ENCODE measurements at regions not wholly inside any gene's neighbourhood (a gene's known extent, or its start where the extent isn't known, plus 50 kb on each side); places are given as distances from the start of the nearest gene placed in this dataset.
"Not testable (repeated sequence)": the region's sequence is repeated elsewhere in the genome, so short reads cannot be mapped to it uniquely, and the experiment has no call there.

DNA sequence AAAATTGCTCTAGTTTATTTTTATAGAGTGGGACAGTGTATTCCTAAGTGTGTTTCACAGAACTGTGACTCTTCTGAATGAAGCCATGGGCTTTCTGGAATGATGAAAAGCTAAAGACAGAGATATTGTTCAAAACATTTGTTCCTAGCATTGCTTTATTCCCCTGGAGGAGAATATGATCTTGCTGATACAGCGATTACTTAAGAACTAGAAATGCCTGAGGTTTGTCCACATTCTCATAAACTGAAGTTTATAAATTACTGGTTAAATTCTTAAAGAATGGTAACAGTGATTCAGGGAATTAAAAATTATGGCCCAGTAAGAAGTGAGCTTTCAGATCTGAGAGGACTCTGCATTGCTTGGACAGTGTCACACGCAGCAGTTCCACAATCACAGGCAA is 690.3 kb downstream of the FAM181B start:
- no peak for FAIRE-seq

DNA sequence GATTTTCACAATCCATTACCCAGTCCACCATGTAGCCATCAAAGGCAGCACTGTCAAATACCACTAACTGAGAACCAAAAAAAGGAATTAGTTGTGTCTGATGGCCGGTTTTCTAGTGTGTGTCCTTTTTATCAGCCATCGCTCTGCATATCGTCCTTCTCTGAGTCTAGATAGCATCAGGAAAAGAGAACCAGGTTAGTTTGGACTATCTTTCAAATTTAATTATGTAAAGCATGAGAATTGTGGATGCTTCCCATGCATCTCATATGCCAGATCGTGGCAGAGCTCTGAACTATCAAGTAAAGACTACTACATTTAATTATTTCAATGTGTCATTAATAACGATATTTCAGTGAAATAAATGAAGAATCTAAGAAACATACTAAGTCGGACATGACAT is 691.9 kb downstream of the FAM181B start:
- no peak for FAIRE-seq

DNA sequence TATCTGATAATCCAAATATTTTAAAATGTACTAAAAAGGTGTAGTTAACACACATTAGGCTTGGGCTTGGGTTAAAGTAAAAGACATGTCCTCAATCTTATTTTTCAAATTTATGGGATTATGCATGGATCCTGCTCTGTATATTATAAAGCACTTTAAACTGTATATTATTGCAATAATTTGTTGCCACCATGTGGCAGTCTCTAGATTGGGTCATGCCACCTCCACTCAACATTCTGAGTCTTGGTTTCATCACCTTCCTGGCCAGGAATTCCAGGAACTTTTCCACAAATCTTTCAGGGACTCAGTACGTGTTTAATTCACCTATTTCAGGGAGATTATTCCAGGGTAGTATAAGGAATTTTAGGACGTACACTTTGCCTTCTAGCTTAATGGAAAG is 695.5 kb downstream of the FAM181B start:
- FAIRE-seq = no peak

DNA sequence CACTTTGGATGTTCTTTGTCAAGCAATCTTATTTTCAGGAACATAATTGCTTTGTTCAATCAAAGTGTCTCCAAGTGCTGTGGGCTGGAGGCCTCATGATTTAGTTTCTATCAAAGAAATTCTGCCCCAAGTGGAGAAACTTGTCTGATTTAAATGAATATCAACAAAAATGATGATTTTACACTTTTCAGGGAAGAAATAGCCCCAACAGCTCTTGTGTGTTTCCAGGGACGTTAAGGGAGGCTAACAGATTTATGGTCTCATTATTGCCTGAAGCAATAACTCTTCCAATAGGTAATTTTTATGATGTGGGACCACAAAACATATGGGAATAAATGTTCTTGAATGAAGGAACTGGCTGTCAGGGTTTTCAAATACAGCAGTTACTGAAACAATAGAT is 699.1 kb downstream of the FAM181B start:
- no peak for FAIRE-seq

DNA sequence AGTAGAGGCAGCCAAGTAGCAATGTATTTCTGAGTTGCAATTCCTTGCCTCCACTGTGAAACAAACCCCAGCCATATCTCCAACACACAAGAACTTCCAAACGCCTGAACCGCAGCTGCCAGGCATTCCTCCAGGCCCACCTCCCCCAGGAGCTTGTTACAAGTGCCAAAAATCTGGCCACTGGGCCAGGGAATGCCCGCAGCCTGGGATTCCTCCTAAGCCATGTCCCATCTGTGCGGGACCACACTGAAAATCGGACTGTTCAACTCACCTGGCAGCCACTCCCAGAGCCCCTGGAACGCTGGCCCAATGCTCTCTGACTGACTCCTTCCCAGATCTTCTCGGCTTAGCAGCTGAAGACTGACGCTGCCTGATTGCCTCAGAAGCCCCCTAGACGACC is 706.3 kb downstream of the FAM181B start:
- not testable (repeated sequence) for FAIRE-seq

DNA sequence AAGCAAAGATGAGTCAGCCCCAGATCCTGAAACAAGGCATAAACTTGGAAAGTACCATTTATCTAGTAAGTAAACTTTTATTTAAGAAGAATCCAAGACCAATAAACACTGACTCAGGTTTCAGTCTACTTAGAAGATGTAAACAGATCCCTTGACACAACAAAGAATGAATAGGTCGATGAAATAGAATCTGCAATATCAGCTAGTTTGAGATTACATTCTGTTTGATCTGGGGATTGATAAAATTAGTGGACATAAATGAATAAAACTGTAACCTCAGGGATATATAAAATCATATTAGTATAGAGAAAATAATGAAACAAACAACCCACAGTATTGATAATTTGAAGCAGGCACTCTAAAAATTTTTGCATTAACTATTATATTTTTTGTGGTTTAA is 708.9 kb downstream of the FAM181B start:
- no peak for FAIRE-seq

DNA sequence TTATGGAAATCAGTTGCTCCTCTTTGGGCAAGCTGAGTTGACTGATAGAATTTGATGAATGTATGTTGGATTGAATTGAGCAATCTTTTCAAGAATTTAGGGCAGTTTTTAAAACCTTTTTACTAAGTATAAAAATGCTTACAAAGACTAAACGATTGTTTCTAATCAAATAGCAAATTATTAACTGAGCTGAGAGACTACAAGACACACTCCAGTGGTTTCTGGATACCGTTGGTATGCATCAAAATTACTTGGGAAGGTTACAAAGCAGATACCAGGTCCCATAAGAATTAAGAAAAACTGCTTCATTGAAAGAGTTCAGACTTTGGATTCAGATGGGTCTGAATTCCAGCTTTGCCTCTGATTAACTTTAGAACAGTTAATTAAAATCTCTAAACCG is 721.4 kb downstream of the FAM181B start:
- no peak for FAIRE-seq

DNA sequence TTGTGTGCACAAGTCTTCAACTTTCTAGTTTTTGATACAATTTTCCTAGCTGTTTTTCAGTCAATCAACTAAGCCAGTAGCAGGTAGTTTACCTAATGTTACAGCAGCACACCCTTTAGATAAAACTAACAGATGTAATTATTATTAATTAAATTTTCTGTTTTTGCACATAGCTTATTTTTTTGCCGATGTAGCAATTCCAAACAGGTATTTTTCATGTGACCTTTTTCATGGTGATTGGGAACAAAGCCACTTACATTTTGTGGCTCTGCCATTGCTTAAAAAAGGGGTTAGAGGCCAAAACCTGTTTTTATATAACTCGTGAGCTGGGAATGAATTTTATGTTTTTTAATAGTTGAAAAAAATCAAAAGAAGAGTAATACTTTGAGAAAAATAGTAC is 724.5 kb downstream of the FAM181B start:
- FAIRE-seq = no peak

DNA sequence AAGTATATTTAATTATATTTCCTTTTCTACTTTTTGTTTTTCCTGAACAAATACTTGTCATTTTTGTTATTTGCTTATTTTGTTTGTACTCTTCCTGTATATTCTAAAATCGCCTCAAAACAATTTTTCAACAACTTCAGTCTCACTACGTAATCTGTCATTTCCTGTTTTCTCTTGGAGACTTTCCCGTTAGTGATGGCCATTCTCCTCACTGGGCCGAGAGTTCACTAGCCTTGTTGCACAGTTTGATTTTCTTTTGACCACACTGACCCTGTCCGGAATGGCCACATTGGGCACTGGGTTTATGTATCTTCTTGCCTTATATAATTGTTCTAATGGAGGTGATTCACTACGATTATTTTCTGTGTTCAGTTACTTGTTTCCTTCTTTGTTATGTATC is 726.1 kb downstream of the FAM181B start:
- no peak for FAIRE-seq

DNA sequence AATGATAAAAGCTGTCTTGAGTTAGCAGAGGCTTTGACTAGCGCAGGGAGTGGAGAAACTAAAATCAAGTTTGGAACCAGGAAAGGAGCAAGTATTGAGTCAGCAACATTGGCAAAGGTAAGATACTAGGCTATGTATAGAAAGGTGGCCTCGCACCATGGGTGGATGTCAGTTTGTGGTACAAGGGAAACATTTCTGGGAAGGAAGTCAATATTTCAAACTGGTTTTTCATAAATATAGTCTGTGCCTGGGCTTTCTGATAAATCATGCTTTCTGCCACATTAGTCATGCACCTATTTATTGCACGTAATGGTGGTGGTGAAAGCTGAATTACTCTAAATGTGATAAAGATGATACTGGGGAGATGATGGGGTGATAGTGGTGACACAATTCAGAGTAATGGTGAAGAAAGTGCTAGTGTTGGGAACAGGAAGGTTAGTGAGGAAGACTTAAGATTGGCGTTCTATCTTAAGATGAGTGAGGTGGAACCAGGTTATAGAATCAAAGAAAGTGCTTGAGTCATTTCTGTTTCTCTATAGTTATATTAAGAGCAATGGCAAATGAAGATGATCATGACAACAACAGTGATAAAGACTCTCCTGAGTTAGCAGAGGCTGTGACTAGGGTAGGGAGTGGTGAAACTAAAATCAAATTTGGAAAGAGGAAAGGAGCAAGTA is 729.0 kb downstream of the FAM181B start:
- no peak for FAIRE-seq

DNA sequence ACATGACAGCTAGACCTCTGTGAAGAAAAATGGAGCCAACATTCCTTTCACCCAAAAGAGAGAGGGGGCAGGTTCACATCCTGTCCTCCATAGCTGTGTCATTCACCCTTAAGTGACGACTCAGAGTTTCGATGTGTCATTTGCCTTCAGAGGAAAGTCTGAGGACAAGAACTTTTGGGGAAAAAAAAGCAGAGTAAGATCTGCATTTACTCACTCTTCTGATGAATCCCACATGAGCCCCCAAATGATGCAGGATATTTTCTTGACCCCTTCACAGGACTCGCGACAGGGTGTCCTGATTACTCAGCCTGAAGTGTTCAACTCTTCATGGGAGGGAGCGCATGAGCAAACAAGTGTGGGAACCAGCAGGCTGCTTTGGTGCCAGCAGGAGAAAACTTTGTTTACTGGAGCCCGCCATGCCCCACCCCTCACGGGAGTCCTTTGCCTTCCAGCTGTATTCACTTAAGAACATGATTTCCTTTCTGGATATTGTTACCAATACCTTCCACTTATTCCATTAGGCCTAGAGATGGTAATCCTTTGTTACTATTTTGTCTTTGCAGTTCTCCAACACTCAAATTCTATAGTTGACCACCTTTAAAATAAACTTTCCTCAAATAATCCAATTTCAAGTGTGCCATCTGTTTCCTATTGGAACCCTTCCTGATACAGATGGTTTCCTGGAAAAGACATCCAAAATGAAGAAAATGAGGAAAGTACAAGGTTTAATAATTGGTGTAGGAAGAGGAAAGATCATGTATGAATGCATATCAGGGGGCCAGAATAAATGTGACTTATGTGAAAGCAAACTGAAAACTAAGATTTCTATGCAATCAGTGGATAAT is 729.8 kb downstream of the FAM181B start:
- FAIRE-seq = no peak

DNA sequence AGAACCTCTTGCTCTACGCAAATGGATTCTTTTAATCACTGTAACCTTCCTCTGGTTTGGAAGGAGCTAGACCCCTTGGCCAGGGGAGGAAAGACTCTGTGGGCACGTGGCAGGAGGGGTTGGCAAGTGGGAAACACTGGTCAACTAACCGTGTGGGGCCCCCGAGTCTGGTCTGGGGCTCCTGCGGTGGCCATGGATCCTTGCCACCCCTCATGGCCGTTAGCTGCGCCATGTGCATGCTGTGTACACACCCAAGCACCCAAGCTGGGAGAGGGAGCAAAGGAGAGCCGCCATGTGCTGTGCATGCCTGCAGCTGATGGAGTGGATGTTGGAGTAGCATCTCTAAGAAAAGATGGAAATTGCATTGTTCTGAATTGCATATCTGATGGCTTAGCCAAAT is 730.6 kb downstream of the FAM181B start:
- FAIRE-seq = no peak

DNA sequence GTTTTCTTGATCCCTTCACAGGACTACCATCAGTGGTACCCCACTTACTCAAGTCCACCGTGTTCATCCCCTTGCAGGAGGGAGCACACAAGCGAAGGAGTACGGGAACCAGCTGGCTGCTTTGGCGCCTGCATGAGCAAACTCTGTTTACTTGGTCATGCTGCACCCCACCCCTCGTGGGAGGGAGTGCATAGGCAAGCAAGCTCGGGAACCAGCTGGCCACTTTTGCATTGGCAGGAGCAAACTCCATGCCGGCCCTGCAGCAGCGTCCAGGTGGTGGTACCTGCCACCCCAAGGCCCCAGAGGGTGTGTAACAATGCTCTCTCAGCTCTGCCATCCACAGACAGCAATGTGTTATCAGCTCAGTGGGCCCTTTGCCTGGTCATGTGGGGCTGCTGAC is 737.8 kb downstream of the FAM181B start:
- no peak for FAIRE-seq

DNA sequence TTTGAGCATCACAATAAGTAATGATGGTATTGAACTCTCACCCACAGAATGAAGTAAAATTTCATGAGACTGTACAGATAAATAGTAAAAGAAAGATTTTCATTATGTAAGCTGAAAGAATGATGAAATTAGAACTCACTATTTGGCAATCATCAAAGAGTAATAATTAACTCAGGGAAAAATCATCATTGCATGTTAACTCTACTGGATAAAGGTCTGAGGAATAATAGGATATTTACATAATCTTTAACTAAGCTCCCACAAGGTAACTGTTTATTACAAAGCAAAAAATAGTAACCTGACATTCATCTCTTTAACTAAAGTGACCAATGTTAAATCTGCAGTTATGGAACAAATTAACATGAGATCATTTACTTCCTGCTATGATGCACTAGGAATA is 739.9 kb downstream of the FAM181B start:
- FAIRE-seq = no peak

DNA sequence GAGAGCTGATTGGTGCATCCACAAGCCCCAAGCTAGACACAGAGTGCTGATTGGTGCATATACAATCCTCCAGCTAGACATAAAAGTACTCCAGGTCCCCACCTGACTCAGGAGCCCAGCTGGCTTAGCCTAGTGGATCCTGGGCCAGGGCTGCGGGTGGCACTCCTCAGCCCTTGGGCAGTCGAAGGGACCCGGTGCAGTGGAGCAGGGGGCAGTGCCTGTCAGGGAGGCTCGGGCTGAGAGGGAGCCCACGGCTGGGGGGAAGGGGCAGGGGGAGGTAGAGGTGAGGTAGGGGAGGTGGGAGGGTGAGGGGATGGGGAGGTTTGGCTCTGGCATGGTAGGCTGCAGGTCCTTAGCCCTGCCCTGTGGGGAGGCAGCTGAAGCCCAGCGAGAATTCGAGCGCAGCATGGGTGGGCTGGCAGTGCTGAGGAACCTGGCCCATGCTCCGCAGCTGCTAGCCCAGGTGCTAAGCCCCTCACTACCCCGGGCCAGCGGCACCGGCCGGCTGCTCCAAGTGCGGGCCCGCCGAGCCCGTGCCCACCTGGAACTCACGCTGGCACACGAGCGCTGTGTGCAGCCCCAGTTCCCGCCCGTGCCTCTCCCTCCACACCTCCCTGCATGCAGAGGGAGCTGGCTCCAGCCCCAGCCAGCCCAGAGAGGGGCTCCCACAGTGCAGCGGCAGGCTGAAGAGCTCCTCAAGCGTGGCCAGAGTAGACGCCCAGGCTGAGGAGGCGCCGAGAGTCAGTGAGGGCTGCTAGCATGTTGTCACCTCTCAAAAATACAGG is 742.8 kb downstream of the FAM181B start:
- no peak for FAIRE-seq

DNA sequence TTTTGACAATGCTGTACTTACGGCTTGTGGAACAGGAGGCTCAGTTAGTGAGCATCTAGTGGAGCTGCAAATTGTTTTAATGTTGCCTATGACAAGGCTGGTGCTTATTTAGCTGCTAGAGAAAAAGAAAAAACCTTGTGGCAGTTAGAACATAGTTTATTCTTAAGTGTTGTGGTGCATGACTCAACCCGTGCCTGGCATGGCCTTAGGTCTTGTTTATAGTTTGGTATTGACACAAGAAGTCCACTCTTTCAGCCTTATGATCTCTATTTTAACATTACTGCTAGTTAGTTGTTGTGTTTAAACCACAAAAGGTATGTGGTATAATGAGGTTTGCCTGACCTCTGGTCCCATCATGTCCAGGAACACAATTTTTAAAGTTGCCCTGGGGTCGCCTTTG is 744.6 kb downstream of the FAM181B start:
- FAIRE-seq = no peak

DNA sequence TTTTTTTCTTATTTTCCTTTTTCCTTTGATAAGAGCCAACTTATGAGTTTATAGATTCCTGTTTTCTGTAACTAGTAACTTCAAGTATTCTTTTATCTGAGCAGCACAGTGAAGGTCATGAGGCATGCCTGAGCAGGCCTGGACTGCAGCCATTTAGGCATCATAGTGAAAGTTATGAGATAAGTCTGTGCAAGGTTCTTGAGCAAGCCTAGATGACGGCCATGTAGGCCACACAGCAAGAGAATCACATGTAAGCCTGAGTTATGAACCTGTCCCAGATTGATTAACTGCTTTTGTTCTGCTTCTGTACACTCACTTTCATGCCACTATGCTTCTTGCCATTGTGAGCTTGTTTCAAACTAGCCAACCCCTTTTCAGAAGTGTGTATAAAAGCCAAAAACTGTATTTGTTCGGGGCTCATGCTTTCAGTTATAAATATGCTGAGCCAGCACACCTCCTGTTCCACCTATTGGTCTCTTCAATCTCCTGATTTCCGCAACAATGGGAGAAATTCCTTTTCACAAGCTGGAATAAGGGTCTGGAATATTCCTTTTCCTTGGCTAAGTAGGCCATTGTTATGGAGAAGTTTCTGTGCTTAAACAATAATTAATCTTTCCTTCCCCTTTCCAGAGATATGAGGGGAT is 745.7 kb downstream of the FAM181B start:
- peak; percentile 70 for FAIRE-seq

DNA sequence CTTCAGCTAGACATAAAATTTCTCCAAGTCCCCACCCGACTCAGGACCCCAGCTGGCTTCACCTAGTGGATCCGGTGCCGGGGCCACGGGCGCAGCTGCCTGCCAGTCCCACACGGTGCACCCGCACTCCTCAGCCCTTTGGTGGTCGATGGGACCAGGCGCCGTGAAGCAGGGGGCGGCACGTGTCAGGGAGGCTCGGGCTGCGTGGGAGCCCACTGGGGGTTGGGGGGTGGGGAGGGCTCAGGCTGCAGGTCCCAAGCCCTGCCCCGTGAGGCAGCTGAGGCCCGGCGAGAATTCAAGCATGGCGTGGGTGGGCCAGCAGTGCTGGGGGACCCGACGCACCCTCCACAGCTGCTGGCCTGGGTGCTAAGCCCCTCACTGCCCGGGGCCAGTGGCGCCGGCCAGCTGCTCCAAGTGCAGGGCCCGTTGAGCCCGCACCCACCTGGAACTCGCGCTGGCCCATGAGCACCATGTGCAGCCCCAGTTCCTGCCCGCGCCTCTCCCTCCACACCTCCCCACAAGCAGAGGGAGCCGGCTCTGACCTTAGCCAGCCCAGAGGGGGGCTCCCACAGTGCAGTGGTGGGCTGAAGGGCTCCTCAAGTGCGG is 747.0 kb downstream of the FAM181B start:
- FAIRE-seq = no peak

DNA sequence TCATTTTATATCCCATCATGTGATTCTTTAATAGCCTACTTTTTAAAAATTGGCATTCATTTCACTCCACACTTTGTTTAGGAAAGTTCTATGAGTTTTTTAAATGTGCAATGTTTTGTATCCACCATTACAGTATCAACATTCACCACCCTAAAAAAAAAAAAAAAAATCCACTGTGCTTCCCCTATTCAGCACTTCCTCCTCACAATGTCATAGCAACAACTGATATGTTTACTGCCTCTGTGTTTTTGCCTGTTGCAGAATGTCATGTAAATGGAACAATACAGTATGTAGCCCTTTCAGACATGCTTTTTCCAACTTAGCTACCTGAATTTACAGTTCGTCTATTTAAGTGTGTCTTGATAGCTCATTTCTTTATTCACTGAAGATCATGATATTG is 754.2 kb downstream of the FAM181B start:
- FAIRE-seq = no peak

DNA sequence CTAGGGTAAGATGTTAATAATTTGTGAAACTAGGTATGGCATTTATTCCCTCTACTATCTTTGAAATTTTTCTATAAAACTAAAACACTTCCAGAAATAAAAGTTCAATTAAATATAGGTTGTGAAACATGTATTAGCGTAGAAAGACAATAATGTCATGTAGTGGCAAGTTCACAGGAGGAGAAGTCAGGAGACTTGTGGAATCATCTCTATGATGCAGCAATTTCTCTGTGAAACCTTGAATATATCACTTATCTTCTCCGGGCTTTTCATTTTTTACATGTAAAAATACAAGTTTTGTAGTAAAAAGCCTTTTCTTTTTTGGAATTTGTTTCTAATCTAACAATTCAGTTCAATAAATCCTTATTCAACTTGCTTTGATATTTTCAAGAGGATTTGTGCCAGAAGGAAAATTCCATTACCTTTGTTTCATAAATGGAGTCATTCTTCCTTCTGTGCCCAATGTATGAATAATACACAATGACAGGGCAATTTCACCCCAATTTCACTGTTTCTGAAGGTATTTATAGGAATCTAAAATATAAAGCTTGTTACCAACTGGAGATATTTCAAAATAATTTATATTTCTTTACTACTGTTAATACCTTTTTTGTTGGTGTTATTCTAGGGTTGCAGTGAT is 758.3 kb downstream of the FAM181B start:
- FAIRE-seq = no peak

DNA sequence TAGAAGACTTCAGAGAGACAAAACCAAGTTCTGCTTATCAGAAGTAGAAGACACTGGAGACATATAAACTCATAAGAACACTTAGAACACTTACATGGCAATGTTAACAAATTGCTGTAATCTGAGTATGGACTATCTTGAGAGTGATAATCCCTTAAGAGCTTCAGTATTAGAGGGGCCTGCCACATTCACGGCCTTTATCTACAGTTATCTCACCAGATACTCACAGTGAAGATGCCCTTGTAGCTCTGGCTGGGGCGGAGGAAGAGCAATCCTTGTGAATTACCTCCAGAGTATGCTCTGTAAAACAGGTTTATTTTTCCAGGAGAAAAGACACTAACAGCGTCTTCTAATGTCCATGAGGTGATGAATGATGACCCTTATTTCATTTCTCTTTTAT is 762.8 kb downstream of the FAM181B start:
- no peak for FAIRE-seq

DNA sequence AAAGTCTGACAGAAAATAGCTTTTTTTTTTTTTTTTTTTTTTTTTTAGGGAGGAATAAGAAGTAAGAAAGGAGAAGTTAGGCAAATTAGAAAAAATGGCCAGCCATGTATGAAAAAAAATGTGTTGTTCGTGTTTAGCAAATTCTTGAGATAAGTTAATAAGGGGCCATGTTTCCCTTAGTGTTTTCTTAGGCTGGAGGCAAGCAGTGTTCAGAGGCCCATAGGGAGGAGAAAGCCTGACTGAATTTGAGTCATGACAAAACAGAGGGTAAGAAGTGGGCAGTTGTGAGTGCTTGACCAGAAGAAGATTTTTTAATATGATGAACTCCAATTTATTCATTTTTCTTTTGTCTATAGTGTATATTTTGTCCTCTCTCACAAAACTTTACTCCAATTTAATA is 766.4 kb downstream of the FAM181B start:
- FAIRE-seq = no peak
